Keratinocyte (primary cell): ENCODE measurements at regions not wholly inside any gene's neighbourhood (a gene's known extent, or its start where the extent isn't known, plus 50 kb on each side); places are given as distances from the start of the nearest gene placed in this dataset.

Experiments used
- DNase-seq: peaks from one replicate; pipeline ENCODE4 v3.0.0-alpha.2; 2011; ENCODE audit warnings: low read depth, missing footprints, low spot score
- FAIRE-seq: peaks from 2 replicates; lab custom pipeline; 2011; peaks lifted over from hg19 to GRCh38; lab: Jason Lieb, UNC
- H2AFZ ChIP-seq: 2 replicates; pipeline ENCODE4 v1.6.0; 2012; ENCODE audit warnings: low read length, control low read depth, inconsistent platforms; ENCODE audit not compliant: control insufficient read depth
- H3K27ac ChIP-seq: 2 replicates; pipeline ENCODE4 v1.5.1; 2011; ENCODE audit warnings: low read length; ENCODE audit not compliant: control insufficient read depth, insufficient read depth
- H3K27me3 ChIP-seq: 3 replicates; pipeline ENCODE4 v1.6.0; 2011; ENCODE audit warnings: low read length; ENCODE audit not compliant: control insufficient read depth, insufficient read depth; ENCODE audit errors: extremely low read depth
- H3K36me3 ChIP-seq, 2 experiments: 2 replicates in 1 of 2; 3 replicates in 1 of 2; pipeline ENCODE4 v1.5.1; 2011; ENCODE audit warnings: low read length in 2 of 2, mild to moderate bottlenecking in 1 of 2; ENCODE audit not compliant: control insufficient read depth in 2 of 2, insufficient read depth in 2 of 2; ENCODE audit errors: extremely low read depth in 1 of 2
- H3K4me1 ChIP-seq: 3 replicates; pipeline ENCODE4 v1.5.1; 2011; ENCODE audit warnings: low read length; ENCODE audit not compliant: control insufficient read depth, insufficient read depth; ENCODE audit errors: extremely low read depth
- H3K4me2 ChIP-seq: 3 replicates; pipeline ENCODE4 v1.6.0; 2011; ENCODE audit warnings: low read depth, low read length; ENCODE audit not compliant: control insufficient read depth, insufficient read depth; ENCODE audit errors: extremely low read depth
- H3K4me3 ChIP-seq, 3 experiments: fragments of 200-600 bp in 1 of 3; sonication (generic) in 1 of 3; 2 replicates in 2 of 3; 3 replicates in 1 of 3; pipeline ENCODE4 v1.5.1; 2011 to 2016; ENCODE audit warnings: low read length in 3 of 3, mild to moderate bottlenecking in 3 of 3, control low read depth in 2 of 3, inconsistent platforms in 1 of 3, low read depth in 1 of 3, mixed read lengths in 1 of 3, mixed run types in 1 of 3, moderate library complexity in 1 of 3; ENCODE audit not compliant: control insufficient read depth in 2 of 3, insufficient read depth in 2 of 3; ENCODE audit errors: extremely low read depth in 1 of 3
- H3K79me2 ChIP-seq: 2 replicates; pipeline ENCODE4 v1.6.0; 2012; ENCODE audit warnings: low read length; ENCODE audit not compliant: control insufficient read depth, insufficient read depth
- H3K9ac ChIP-seq: 3 replicates; pipeline ENCODE4 v1.6.0; 2011; ENCODE audit warnings: low read length; ENCODE audit not compliant: control insufficient read depth, insufficient read depth; ENCODE audit errors: extremely low read depth
- H3K9me1 ChIP-seq: 3 replicates; pipeline ENCODE4 v1.6.0; 2011; ENCODE audit warnings: low read length; ENCODE audit not compliant: control insufficient read depth, insufficient read depth; ENCODE audit errors: extremely low read depth
- H3K9me3 ChIP-seq: 2 replicates; pipeline ENCODE4 v1.5.1; 2012; ENCODE audit warnings: low read depth, low read length; ENCODE audit not compliant: control insufficient read depth
- H4K20me1 ChIP-seq: 3 replicates; pipeline ENCODE4 v1.6.0; 2011; ENCODE audit warnings: low read length; ENCODE audit not compliant: control insufficient read depth, insufficient read depth; ENCODE audit errors: extremely low read depth
- EZH2 ChIP-seq: IDR thresholded peaks from one replicate; pipeline ENCODE4 v1.6.1; 2012; ENCODE audit warnings: inconsistent platforms, mild to moderate bottlenecking, low read length, moderate library complexity
- dilution Hi-C: fragments of 300-500 bp; cut with MboI; formaldehyde crosslinking; loops from one replicate; pipeline ENCODE4 v1.7.0; 2020; ENCODE audit warnings: low sequenced_read_pairs; ENCODE audit not compliant: extremely low pct_ligation_motif_present
- TF ChIP-seq, protein P1 (sequence below), 3 experiments: IDR thresholded peaks in 1 of 3; conservative IDR thresholded peaks in 1 of 3; optimal IDR thresholded peaks in 1 of 3; 2 replicates in 2 of 3; 3 replicates in 1 of 3; pipeline versions ENCODE3 to v1.5.1; 2011; ENCODE audit warnings: low read length in 3 of 3, mild to moderate bottlenecking in 3 of 3, moderate library complexity in 2 of 3, control low read depth in 1 of 3, inconsistent platforms in 1 of 3; ENCODE audit not compliant: insufficient read depth in 2 of 3; ENCODE audit errors: extremely low read depth in 1 of 3

DNA sequence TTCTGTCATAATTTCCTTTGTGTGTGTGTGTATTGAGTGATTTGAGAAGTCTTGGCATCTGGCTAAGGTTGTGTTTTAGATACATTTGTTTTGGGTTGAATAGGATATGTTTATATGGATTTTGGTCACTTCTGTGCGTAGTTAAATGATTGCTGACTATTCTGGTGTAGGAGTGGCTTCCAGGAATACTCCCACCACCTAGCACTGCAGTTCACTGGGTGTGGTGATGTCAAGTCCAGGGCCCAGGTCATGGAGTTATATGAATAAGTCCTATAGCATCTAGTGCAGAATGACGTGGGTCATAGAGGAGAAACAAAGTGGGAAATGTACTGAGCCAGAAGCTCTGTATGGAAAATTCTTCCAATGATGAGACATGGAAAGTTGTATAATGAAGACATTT is 465.4 kb upstream of the CCL2 start:
- no peaks in the 10 kb centered on the region for H3K79me2 ChIP-seq
- H2AFZ ChIP-seq = no peak overlapping the region
- no peak for DNase-seq
- TF ChIP-seq, protein P1, sequence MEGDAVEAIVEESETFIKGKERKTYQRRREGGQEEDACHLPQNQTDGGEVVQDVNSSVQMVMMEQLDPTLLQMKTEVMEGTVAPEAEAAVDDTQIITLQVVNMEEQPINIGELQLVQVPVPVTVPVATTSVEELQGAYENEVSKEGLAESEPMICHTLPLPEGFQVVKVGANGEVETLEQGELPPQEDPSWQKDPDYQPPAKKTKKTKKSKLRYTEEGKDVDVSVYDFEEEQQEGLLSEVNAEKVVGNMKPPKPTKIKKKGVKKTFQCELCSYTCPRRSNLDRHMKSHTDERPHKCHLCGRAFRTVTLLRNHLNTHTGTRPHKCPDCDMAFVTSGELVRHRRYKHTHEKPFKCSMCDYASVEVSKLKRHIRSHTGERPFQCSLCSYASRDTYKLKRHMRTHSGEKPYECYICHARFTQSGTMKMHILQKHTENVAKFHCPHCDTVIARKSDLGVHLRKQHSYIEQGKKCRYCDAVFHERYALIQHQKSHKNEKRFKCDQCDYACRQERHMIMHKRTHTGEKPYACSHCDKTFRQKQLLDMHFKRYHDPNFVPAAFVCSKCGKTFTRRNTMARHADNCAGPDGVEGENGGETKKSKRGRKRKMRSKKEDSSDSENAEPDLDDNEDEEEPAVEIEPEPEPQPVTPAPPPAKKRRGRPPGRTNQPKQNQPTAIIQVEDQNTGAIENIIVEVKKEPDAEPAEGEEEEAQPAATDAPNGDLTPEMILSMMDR (optimal IDR thresholded peaks at IDR 0.05 in 1 of 3, IDR thresholded peaks at IDR 0.05 in 1 of 3, conservative IDR thresholded peaks at IDR 0.05 in 1 of 3; ENCODE audit: extremely low read depth in 1 of 3, insufficient read depth in 2 of 3, low read length in 3 of 3) = no peak
- no peak for TF ChIP-seq EZH2
- no peaks in the 10 kb centered on the region for H3K4me1 ChIP-seq
- no peak overlapping the region for H3K9ac ChIP-seq
- H3K36me3 ChIP-seq = no peaks in the 10 kb centered on the region
- no peak overlapping the region for H3K27ac ChIP-seq
- no peaks in the 10 kb centered on the region for H4K20me1 ChIP-seq
- H3K4me2 ChIP-seq = no peak overlapping the region
- no peaks in the 10 kb centered on the region for H3K9me3 ChIP-seq
- FAIRE-seq = no peak
- no peaks in the 10 kb centered on the region for H3K27me3 ChIP-seq
- dilution Hi-C loops = loop anchor here (25.0 kb wide), 1 partner anchor 348 kb away; no protein-coding TSS in a partner anchor
- no peak overlapping the region for H3K4me3 ChIP-seq
- H3K9me1 ChIP-seq = no peaks in the 10 kb centered on the region

DNA sequence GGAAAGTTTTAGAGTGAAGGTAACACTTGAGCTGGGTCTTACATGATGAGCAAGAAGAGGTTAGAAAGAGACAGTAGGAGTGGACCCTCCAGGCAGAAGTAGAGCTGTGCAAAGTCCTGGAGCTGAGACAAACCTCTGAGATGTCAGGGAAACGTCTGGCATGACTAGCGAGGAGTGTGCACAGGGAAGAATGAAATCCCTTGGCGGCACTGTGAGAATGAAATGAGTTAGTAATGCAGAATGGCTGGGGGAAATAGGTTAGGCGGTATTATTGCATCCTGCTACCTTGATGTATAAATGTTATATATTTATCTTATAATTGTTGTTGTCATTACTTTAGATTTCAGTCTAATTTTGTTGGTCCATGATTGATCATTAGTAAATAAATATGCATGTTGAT is 457.9 kb upstream of the CCL2 start:
- DNase-seq (no peak), FAIRE-seq (no peak)
- H3K36me3 ChIP-seq = no peaks in the 10 kb centered on the region
- no peaks in the 10 kb centered on the region for H3K9me1 ChIP-seq
- TF ChIP-seq, protein P1 (optimal IDR thresholded peaks at IDR 0.05 in 1 of 3, IDR thresholded peaks at IDR 0.05 in 1 of 3, conservative IDR thresholded peaks at IDR 0.05 in 1 of 3; ENCODE audit: extremely low read depth in 1 of 3, insufficient read depth in 2 of 3, low read length in 3 of 3) = no peak
- no peak for TF ChIP-seq EZH2
- H3K27me3 ChIP-seq = no peaks in the 10 kb centered on the region
- H2AFZ ChIP-seq = no peak overlapping the region
- no peak overlapping the region for H3K9ac ChIP-seq
- no peak overlapping the region for H3K27ac ChIP-seq
- H3K4me1 ChIP-seq = no peaks in the 10 kb centered on the region
- H3K4me2 ChIP-seq = no peak overlapping the region
- H3K4me3 ChIP-seq = no peak overlapping the region
- dilution Hi-C loops = loop anchor here (25.0 kb wide), 1 partner anchor 340 kb away; no protein-coding TSS in a partner anchor
- H3K9me3 ChIP-seq = no peaks in the 10 kb centered on the region
- H3K79me2 ChIP-seq = no peaks in the 10 kb centered on the region
- H4K20me1 ChIP-seq = no peaks in the 10 kb centered on the region
